Panc1 (cell line): ENCODE measurements at regions not wholly inside any gene's neighbourhood (a gene's known extent, or its start where the extent isn't known, plus 50 kb on each side); places are given as distances from the start of the nearest gene placed in this dataset.

ENCODE experiments used
- ATAC-seq: fragments of 200-7000 bp; cut with Tn5 transposase; 2 replicates; pipeline ENCODE4 v1.9.1; 2020; ENCODE audit warnings: mild to moderate bottlenecking, moderate library complexity
- BruUV-seq: library from RNA; stranded (reverse); fragments of 400-500 nt; replicated peaks from 2 replicates; lab custom pipeline; 2021; lab: Mats Ljungman, UMichigan
- CTCF ChIA-PET: fragments of 300-600 bp; sonication (Branson Sonifier 250); formaldehyde crosslinking; loops from one replicate; lab custom pipeline; 2022; ENCODE audit warnings: antibody characterized with exemption; lab: Charles Lee
- POLR2A ChIA-PET: fragments of 300-600 bp; sonication (Branson Sonifier 250); formaldehyde crosslinking; loops from one replicate; lab custom pipeline; 2022; ENCODE audit warnings: antibody characterized with exemption; lab: Charles Lee
- DNase-seq: peaks from one replicate; pipeline ENCODE4 v3.0.0-alpha.2; 2010; ENCODE audit warnings: low read depth, low spot score
- H3K27ac ChIP-seq: 2 replicates; pipeline ENCODE4 v1.5.1; 2011; ENCODE audit warnings: mild to moderate bottlenecking, low read length, inconsistent platforms
- H3K27me3 ChIP-seq: fragments of 200-500 bp; sonication (Bioruptor generic); 2 replicates; pipeline ENCODE4 v1.6.0; 2014; ENCODE audit warnings: low read length, inconsistent platforms; ENCODE audit not compliant: control insufficient read depth, insufficient read depth
- H3K36me3 ChIP-seq: fragments of 200-500 bp; sonication (Bioruptor generic); 2 replicates; pipeline ENCODE4 v1.5.1; 2014; ENCODE audit warnings: inconsistent platforms, mild to moderate bottlenecking, low read length, moderate library complexity; ENCODE audit not compliant: control insufficient read depth, insufficient read depth
- H3K4me1 ChIP-seq: 2 replicates; pipeline ENCODE4 v1.5.1; 2011; ENCODE audit warnings: inconsistent platforms, mild to moderate bottlenecking, low read length, moderate library complexity; ENCODE audit not compliant: control insufficient read depth, insufficient read depth
- H3K4me3 ChIP-seq, 2 experiments: 2 replicates each; pipeline ENCODE4 v1.5.1; 2011 to 2012; ENCODE audit warnings: low read depth in 2 of 2, low read length in 2 of 2, mild to moderate bottlenecking in 2 of 2, inconsistent platforms in 1 of 2, moderate library complexity in 1 of 2
- H3K9me3 ChIP-seq: fragments of 200-500 bp; sonication (Bioruptor generic); 2 replicates; pipeline ENCODE4 v1.5.1; 2014; ENCODE audit warnings: low read depth, mild to moderate bottlenecking, inconsistent platforms, low read length, moderate library complexity; ENCODE audit not compliant: control insufficient read depth, insufficient read depth
- CTCF ChIP-seq: fragments of 450-650 bp; IDR thresholded peaks from 2 replicates; pipeline ENCODE4 v1.5.1; 2017; ENCODE audit warnings: mild to moderate bottlenecking
- POLR2AphosphoS5 ChIP-seq: IDR thresholded peaks from 2 replicates; pipeline ENCODE4 v1.6.1; 2012; ENCODE audit warnings: mild to moderate bottlenecking, low read depth, low read length, moderate library complexity
- REST ChIP-seq, 2 experiments: IDR thresholded peaks; 2 replicates each; pipeline ENCODE4 v1.6.1; 2011 to 2012; ENCODE audit warnings: low read depth in 2 of 2, control low read depth in 1 of 2, low read length in 1 of 2, mild to moderate bottlenecking in 1 of 2, moderate library complexity in 1 of 2; ENCODE audit not compliant: insufficient read depth in 1 of 2
- SIN3A ChIP-seq: IDR thresholded peaks from 2 replicates; pipeline ENCODE4 v1.6.1; 2012; ENCODE audit warnings: low read depth, mild to moderate bottlenecking, low read length, moderate library complexity, borderline replicate concordance; ENCODE audit not compliant: insufficient read depth
- TCF7L2 ChIP-seq: IDR thresholded peaks from 2 replicates; pipeline ENCODE4 v1.6.1; 2011; ENCODE audit warnings: mild to moderate bottlenecking, low read depth, low read length, inconsistent platforms
- in situ Hi-C: cut with HindIII; loops from 2 replicates; pipeline ENCODE4 v1.10.0; 2016; ENCODE audit warnings: low sequenced_read_pairs, low pct_unique_long_range_greater_than_20kb
- intact Hi-C: fragments of 100-400 bp; cut with micrococcal nuclease; formaldehyde crosslinking; loops from one replicate; pipeline ENCODE4 v1.10.0; 2022; ENCODE audit not compliant: unreplicated experiment

- H3K27ac ChIP-seq, result no peak overlapping the region
- H3K27me3 ChIP-seq, result no peaks in the 10 kb centered on the region
- no peak for DNase-seq
- ATAC-seq, result no peak
- in situ Hi-C loops (no loop called here), intact Hi-C loops (no loop called here)
- BruUV-seq, result no TSS peak
- no peaks in the 10 kb centered on the region for H3K9me3 ChIP-seq
- H3K36me3 ChIP-seq, result no peaks in the 10 kb centered on the region
- CTCF ChIA-PET, result no interaction called here
- TF ChIP-seq SIN3A, result no peak
- no peak for TF ChIP-seq REST (IDR thresholded peaks at IDR 0.05; ENCODE audit: insufficient read depth in 1 of 2, low read depth in 2 of 2, low read length in 1 of 2)
- no peak for TF ChIP-seq TCF7L2
- TF ChIP-seq POLR2AphosphoS5, result no peak
- TF ChIP-seq CTCF, result no peak
- H3K4me3 ChIP-seq, result no peak overlapping the region
- H3K4me1 ChIP-seq, result 0 out of 2 replicates have a peak, but pooled peaks cover 2% of the 10 kb centered on the region
- POLR2A ChIA-PET, result no interaction called here
These were observed 71.6 kb upstream of the BAIAP2L1 start for GRCh38 chr7:98472521-98472954.

GRCh38 chr7:98470485-98471240 lies 69.8 kb upstream of the BAIAP2L1 start:
- intact Hi-C loops, result no loop called here

More at GRCh38 chr7:98470485-98471240, 69.8 kb upstream of the BAIAP2L1 start:
- Histone ChIP-seq H3K27ac (no peak overlapping the region), H3K4me1 (0 out of 2 replicates have a peak, but pooled peaks cover 2% of the 10 kb centered on the region), H3K27me3 (no peaks in the 10 kb centered on the region), H3K36me3 (no peaks in the 10 kb centered on the region), H3K9me3 (no peaks in the 10 kb centered on the region), H3K4me3 (peak overlapping the region; percentile 20 to 40)
- ChIA-PET POLR2A (no interaction called here), CTCF (no interaction called here)
- DNase-seq, result no peak
- in situ Hi-C loops, result no loop called here
- no TSS peak for BruUV-seq
- TF ChIP-seq SIN3A, result no peak
- no peak for TF ChIP-seq REST (IDR thresholded peaks at IDR 0.05; ENCODE audit: insufficient read depth in 1 of 2, low read depth in 2 of 2, low read length in 1 of 2)
- TF ChIP-seq CTCF, result no peak
- no peak for TF ChIP-seq TCF7L2
- TF ChIP-seq POLR2AphosphoS5, result no peak
- peak; percentile 64 for ATAC-seq
